ENCODE measurements at regions not wholly inside any gene's neighbourhood (a gene's known extent, or its start where the extent isn't known, plus 50 kb on each side); places are given as distances from the start of the nearest gene placed in this dataset.

DNA sequence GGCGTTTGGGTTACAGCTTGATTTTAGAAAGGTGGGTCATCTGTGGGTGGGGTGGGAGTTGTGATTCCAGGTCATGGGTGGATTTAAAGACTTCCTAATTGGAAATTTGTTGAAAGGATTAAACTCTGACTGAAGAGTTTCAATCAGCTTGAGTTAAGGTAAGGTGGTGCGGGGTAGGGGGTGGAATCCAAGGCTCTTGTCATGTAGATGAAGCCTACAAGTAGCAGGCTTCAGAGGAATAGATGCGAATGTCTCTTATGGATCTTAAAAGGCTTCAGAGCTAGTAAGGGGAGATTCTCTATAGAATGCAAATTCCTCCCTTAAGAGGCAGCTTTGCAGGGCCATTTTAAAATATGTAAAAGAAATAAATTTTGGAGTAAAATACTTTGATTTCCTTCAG is 645.3 kb downstream of the FRK start:
- Histone ChIP-seq H3K27me3 (ENCODE audit: control insufficient read depth in 1 of 2, insufficient read depth in 2 of 2, low read length in 2 of 2) (no peaks in the 10 kb centered on the region), H3K9me3 (ENCODE audit: low read length) (no peaks in the 10 kb centered on the region), H3K4me2 (ENCODE audit: low read depth, low read length) (no peak overlapping the region), H2AFZ (ENCODE audit: low read length) (no peak overlapping the region), H4K20me1 (ENCODE audit: insufficient read depth, low read length) (no peaks in the 10 kb centered on the region), H3K4me1 (ENCODE audit: insufficient read depth, low read length) (no peaks in the 10 kb centered on the region), H3K27ac (ENCODE audit: extremely low read length, insufficient read depth, low read length) (no peak overlapping the region), H3K36me3 (replicated peaks in 1 of 2; ENCODE audit: control insufficient read depth in 1 of 2, insufficient read depth in 2 of 2, low read length in 2 of 2) (no peaks in the 10 kb centered on the region), H3K9ac (ENCODE audit: insufficient read depth, low read depth, low read length) (no peak overlapping the region), H3K79me2 (ENCODE audit: insufficient read depth, low read length) (no peaks in the 10 kb centered on the region), H3K4me3 (replicated peaks in 1 of 3; ENCODE audit: insufficient read depth in 1 of 3, low read depth in 2 of 3, low read length in 3 of 3) (no peak overlapping the region)
- WGBS (ENCODE audit: low lambda C conversion rate), result 26% methylated on average over 3 of the region's 3 CpGs
- ATAC-seq (no peak), FAIRE-seq (no peak), DNase-seq (ENCODE audit: low spot score) (no peak)
- TF ChIP-seq ZNF569 (CRISPR knock-in tag; IDR thresholded peaks at IDR 0.05; ENCODE audit: borderline replicate concordance), result no peak
- no peak for TF ChIP-seq ASH2L (IDR thresholded peaks at IDR 0.05; ENCODE audit: insufficient read length, low read depth, low read length)
- TF ChIP-seq HCFC1 (IDR thresholded peaks at IDR 0.05; ENCODE audit: low read depth, low read length), result no peak
- no peak for TF ChIP-seq NPAS2 (CRISPR knock-in tag; IDR thresholded peaks at IDR 0.05; ENCODE audit: borderline replicate concordance)
- TF ChIP-seq ZNF432 (CRISPR knock-in tag; IDR thresholded peaks at IDR 0.05; ENCODE audit: borderline replicate concordance), result no peak
- TF ChIP-seq BRCA1 (CRISPR knock-in tag; IDR thresholded peaks at IDR 0.05), result no peak
- TF ChIP-seq MZF1 (CRISPR knock-in tag; IDR thresholded peaks at IDR 0.05; ENCODE audit: borderline replicate concordance), result no peak
- no peak for TF ChIP-seq KDM4B (CRISPR knock-in tag; IDR thresholded peaks at IDR 0.05)
- no peak for TF ChIP-seq SRSF9 (IDR thresholded peaks at IDR 0.05; ENCODE audit: borderline replicate concordance, insufficient read depth, low read depth, low read length, poor library complexity, severe bottlenecking)
- TF ChIP-seq MAFF (IDR thresholded peaks at IDR 0.05; ENCODE audit: low read depth, low read length), result no peak
- TF ChIP-seq, protein P1, sequence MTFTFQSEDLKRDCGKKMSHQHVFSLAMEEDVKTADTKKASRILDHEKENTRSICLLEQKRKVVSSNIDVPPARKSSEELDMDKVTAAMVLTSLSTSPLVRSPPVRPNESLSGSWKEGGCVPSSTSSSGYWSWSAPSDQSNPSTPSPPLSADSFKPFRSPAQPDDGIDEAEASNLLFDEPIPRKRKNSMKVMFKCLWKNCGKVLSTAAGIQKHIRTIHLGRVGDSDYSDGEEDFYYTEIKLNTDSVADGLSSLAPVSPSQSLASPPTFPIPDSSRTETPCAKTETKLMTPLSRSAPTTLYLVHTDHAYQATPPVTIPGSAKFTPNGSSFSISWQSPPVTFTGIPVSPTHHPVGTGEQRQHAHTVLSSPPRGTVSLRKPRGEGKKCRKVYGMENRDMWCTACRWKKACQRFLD (CRISPR knock-in tag; IDR thresholded peaks at IDR 0.05; ENCODE audit: borderline replicate concordance), result no peak
- TF ChIP-seq, protein P2, sequence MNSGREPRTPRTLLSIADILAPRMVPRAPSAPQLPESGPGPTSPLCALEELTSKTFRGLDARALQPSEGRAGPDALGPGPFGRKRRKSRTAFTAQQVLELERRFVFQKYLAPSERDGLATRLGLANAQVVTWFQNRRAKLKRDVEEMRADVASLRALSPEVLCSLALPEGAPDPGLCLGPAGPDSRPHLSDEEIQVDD (CRISPR knock-in tag; IDR thresholded peaks at IDR 0.05; ENCODE audit: borderline replicate concordance), result no peak
- no peak for TF ChIP-seq ZNF607 (CRISPR knock-in tag; IDR thresholded peaks at IDR 0.05; ENCODE audit: borderline replicate concordance)
- TF ChIP-seq YEATS2 (CRISPR knock-in tag; IDR thresholded peaks at IDR 0.05; ENCODE audit: borderline replicate concordance), result no peak
- no peak for TF ChIP-seq HOXA3 (CRISPR knock-in tag; IDR thresholded peaks at IDR 0.05)
- TF ChIP-seq ISX (CRISPR knock-in tag; conservative IDR thresholded peaks at IDR 0.05), result no peak
- TF ChIP-seq, protein P3, sequence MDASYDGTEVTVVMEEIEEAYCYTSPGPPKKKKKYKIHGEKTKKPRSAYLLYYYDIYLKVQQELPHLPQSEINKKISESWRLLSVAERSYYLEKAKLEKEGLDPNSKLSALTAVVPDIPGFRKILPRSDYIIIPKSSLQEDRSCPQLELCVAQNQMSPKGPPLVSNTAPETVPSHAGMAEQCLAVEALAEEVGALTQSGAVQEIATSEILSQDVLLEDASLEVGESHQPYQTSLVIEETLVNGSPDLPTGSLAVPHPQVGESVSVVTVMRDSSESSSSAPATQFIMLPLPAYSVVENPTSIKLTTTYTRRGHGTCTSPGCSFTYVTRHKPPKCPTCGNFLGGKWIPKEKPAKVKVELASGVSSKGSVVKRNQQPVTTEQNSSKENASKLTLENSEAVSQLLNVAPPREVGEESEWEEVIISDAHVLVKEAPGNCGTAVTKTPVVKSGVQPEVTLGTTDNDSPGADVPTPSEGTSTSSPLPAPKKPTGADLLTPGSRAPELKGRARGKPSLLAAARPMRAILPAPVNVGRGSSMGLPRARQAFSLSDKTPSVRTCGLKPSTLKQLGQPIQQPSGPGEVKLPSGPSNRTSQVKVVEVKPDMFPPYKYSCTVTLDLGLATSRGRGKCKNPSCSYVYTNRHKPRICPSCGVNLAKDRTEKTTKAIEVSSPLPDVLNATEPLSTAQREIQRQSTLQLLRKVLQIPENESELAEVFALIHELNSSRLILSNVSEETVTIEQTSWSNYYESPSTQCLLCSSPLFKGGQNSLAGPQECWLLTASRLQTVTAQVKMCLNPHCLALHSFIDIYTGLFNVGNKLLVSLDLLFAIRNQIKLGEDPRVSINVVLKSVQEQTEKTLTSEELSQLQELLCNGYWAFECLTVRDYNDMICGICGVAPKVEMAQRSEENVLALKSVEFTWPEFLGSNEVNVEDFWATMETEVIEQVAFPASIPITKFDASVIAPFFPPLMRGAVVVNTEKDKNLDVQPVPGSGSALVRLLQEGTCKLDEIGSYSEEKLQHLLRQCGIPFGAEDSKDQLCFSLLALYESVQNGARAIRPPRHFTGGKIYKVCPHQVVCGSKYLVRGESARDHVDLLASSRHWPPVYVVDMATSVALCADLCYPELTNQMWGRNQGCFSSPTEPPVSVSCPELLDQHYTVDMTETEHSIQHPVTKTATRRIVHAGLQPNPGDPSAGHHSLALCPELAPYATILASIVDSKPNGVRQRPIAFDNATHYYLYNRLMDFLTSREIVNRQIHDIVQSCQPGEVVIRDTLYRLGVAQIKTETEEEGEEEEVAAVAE (CRISPR knock-in tag; IDR thresholded peaks at IDR 0.05; ENCODE audit: borderline replicate concordance), result no peak
- no peak for TF ChIP-seq ATF1 (CRISPR knock-in tag; IDR thresholded peaks at IDR 0.05)
- TF ChIP-seq THYN1 (CRISPR knock-in tag; IDR thresholded peaks at IDR 0.05; ENCODE audit: borderline replicate concordance, low read depth), result no peak
- ChIA-PET CTCF (ENCODE audit: low intra/inter-chr PET ratio, low total read pairs) (no interaction called here), POLR2A (no interaction called here)
- BruUV-seq (replicated peaks), result no TSS peak
- intact Hi-C loops (cut with micrococcal nuclease; ENCODE audit: unreplicated experiment), result no loop called here
- in situ Hi-C loops (cut with HindIII; ENCODE audit: extremely low pct_ligation_motif_present, low pct_unique_long_range_greater_than_20kb), result no loop called here

Measured in HepG2 (cell line).